GM13977 (cell line): ENCODE measurements at regions not wholly inside any gene's neighbourhood (a gene's known extent, or its start where the extent isn't known, plus 50 kb on each side); places are given as distances from the start of the nearest gene placed in this dataset.
"Not testable (repeated sequence)": the region's sequence is repeated elsewhere in the genome, so short reads cannot be mapped to it uniquely, and the experiment has no call there.

Experiments used
- DNase-seq: peaks from one replicate; pipeline ENCODE4 v3.0.0; 2012; ENCODE audit warnings: low spot score
- in situ Hi-C: fragments of 300-500 bp; cut with MboI; formaldehyde crosslinking; loops from one replicate; pipeline ENCODE4 v1.12.0; 2022; ENCODE audit warnings: low sequenced_read_pairs, low pct_unique_long_range_greater_than_20kb, mixed read lengths, inconsistent platforms; ENCODE audit not compliant: unreplicated experiment
- TF ChIP-seq, protein P1 (sequence below): IDR thresholded peaks from 2 replicates; pipeline ENCODE4 v1.5.1; 2012; ENCODE audit warnings: mild to moderate bottlenecking, control low read depth; ENCODE audit not compliant: insufficient read depth; ENCODE audit errors: extremely low read depth, missing control alignments

DNA sequence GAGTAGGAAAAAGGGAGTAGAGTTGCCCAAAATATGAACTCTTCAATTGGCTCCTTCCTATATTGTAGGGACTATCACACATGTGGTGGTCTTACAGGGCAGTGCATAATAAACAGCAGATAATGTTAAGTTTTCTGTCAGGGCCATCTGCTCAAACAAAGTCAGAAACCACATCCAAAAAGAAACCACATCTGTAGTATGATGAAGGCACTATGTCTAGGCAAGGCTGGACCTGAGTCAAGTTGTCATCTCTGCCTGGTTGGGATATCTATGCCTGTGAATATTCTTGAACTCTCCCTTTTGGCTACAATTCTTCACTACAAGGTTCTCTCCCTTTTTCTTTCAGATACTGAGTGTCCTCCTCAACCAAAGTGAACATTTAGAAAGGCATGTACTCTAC, 109.4 kb upstream of the C1GALT1C1 start:
- TF ChIP-seq, protein P1, sequence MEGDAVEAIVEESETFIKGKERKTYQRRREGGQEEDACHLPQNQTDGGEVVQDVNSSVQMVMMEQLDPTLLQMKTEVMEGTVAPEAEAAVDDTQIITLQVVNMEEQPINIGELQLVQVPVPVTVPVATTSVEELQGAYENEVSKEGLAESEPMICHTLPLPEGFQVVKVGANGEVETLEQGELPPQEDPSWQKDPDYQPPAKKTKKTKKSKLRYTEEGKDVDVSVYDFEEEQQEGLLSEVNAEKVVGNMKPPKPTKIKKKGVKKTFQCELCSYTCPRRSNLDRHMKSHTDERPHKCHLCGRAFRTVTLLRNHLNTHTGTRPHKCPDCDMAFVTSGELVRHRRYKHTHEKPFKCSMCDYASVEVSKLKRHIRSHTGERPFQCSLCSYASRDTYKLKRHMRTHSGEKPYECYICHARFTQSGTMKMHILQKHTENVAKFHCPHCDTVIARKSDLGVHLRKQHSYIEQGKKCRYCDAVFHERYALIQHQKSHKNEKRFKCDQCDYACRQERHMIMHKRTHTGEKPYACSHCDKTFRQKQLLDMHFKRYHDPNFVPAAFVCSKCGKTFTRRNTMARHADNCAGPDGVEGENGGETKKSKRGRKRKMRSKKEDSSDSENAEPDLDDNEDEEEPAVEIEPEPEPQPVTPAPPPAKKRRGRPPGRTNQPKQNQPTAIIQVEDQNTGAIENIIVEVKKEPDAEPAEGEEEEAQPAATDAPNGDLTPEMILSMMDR: no peak
- DNase-seq: no peak

GRCh38 chrX:120736989-120737388, 107.1 kb upstream of the C1GALT1C1 start:
- no peak for DNase-seq
- TF ChIP-seq, protein P1: no peak
- in situ Hi-C loops: no loop called here

More for the DNA sequence above, 109.4 kb upstream of the C1GALT1C1 start:
- in situ Hi-C loops: no loop called here

GRCh38 chrX:120735966-120736365, 106.1 kb upstream of the C1GALT1C1 start:
- in situ Hi-C loops: no loop called here
- TF ChIP-seq, protein P1: no peak
- no peak for DNase-seq

DNA sequence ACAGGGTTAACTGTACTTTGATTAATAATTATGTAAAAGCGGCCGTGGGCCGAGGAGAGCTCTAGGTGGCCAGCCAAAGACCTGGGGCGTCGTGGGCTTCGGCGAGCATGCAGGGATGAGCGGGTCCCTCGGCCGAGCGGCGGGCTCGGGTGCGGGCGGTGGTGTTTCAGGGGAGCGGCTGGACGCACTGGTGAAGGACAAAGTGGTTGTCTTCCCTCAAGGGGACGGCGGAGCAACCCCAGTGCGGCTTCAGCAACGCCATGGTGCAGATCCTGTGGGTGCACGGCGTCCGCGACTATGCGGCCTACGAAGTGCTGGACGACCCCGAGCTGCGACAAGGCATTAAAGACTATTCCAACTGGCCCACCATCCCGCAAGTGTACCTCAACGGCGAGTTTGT, 103.0 kb upstream of the C1GALT1C1 start:
- DNase-seq: no peak
- in situ Hi-C loops: no loop called here
- TF ChIP-seq, protein P1: no peak

DNA sequence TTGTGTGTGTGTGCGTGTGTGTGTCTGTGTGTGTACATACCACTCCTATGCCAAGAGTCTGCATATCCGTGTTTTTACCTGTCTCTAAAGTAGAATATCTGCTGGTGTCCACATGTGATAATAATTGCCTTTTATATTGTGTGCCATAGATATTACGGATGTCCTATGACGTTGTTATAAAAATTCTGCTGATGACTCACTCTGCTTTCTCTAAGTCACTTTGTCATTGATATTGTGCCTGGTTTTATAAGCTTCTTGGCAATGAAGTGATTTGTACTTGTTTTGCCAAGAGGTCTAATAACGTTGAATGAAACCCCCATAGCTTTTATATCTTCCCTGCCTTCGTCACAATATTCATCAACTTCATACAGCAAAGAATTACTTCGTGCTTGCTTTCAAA, 102.6 kb upstream of the C1GALT1C1 start:
- TF ChIP-seq, protein P1: no peak
- in situ Hi-C loops: no loop called here
- DNase-seq: no peak

GRCh38 chrX:120731386-120731785, 101.5 kb upstream of the C1GALT1C1 start:
- no peak for DNase-seq
- in situ Hi-C loops: no loop called here
- TF ChIP-seq, protein P1: no peak

DNA sequence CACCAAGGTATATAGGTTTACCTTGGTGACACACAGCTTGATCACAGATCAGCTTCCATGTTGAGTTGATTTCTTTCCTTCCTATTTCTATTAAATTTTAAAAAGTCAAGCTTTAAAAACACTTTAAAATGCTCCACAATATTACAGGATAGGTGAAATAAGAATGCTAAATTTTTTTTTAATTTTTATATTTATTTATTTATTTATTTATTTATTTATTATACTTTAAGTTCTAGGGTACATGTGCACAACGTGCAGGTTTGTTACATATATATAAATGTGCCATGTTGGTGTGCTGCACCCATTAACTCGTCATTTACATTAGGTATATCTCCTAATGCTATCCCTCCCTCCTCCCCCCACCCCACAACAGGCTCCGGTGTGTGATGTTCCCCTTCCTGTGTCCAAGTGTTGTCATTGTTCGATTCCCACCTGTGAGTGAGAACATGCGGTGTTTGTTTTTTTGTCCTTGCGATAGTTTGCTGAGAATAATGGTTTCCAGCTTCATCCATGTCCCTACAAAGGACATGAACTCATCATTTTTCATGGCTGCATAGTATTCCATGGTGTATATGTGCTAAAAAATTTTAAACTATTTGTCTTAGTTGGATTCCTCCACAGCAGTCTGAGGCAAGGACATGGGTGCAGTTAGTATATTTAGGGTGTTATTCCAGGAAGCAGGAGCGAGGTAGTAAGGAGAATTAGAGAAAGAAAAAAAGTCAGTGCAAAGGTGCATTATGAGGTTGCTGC, 99.8 kb upstream of the C1GALT1C1 start:
- in situ Hi-C loops, DNase-seq: not testable (repeated sequence)
